ENCODE measurements at regions not wholly inside any gene's neighbourhood (a gene's known extent, or its start where the extent isn't known, plus 50 kb on each side); places are given as distances from the start of the nearest gene placed in this dataset.

- Histone ChIP-seq H3K27me3 (ENCODE audit: insufficient read depth, low read length, poor library complexity) (no peaks in the 10 kb centered on the region), H2AFZ (ENCODE audit: low read depth, low read length) (no peak overlapping the region), H3K36me3 (ENCODE audit: insufficient read depth, low read length) (no peaks in the 10 kb centered on the region), H3K4me2 (ENCODE audit: insufficient read depth, low read length) (no peak overlapping the region), H3K79me2 (ENCODE audit: insufficient read depth, low read length) (no peaks in the 10 kb centered on the region), H4K20me1 (ENCODE audit: insufficient read depth, low read length) (no peaks in the 10 kb centered on the region), H3K9ac (ENCODE audit: low read depth, low read length) (no peak overlapping the region), H3K9me3 (ENCODE audit: insufficient read depth, low read length, severe bottlenecking) (no peaks in the 10 kb centered on the region), H3K27ac (ENCODE audit: low read length) (no peak overlapping the region), H3K4me1 (ENCODE audit: insufficient read depth, low read length) (no peaks in the 10 kb centered on the region), H3K4me3 (ENCODE audit: low read depth in 1 of 2, low read length in 2 of 2) (no peak overlapping the region)
- no peak for ATAC-seq (ENCODE audit: insufficient read depth, low read depth)
- peak; percentile 65 for TF ChIP-seq CTCF (IDR thresholded peaks at IDR 0.05; ENCODE audit: borderline replicate concordance, extremely low read depth, low read length, poor library complexity, severe bottlenecking)
- TF ChIP-seq EZH2 (IDR thresholded peaks at IDR 0.05; ENCODE audit: borderline replicate concordance, low read depth, low read length, severe bottlenecking) = no peak
- DNase-seq = no peak
Observed at GRCh38 chrX:100512471-100512870, 72.3 kb upstream of the TNMD start.

DNA sequence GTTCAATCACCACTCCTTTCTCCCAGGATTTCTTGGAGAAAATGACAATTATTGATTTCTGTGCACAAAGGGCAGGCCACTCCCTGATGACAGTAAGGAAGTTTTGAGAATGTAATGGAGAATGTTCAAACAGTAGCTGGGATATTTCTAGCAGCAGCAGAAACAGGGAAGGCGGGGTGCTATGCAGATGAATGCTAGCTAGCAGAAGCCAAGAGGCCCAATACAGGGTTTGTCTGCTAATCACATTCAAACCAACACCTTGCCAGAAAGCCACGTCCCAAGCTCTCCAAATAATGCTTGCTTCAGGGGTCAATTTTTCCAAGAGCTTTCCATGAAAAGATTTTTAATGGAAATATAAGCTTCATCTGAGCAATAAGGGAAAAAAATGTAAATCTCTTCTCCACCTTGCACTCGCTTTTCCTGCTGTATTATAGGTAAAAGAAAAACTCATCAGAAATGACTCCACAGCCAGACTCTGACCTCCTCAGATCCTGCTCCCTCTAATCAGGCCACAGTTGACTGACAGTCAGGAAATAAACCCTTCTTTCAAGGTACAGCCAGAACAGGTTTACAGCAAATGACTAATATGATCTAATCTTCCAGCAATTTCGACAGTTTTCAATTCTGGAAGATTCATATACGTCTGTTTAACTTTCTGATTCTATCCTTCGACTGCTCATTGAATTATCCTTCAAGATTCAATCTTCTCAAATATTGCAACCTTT is 84.7 kb upstream of the PCDH19 start:
- no peak overlapping the region for H2AFZ ChIP-seq (ENCODE audit: low read depth, low read length)
- H3K27me3 ChIP-seq (ENCODE audit: insufficient read depth, low read length, poor library complexity) = no peaks in the 10 kb centered on the region
- H4K20me1 ChIP-seq (ENCODE audit: insufficient read depth, low read length) = no peaks in the 10 kb centered on the region
- H3K9ac ChIP-seq (ENCODE audit: low read depth, low read length) = no peak overlapping the region
- no peaks in the 10 kb centered on the region for H3K79me2 ChIP-seq (ENCODE audit: insufficient read depth, low read length)
- TF ChIP-seq CTCF (IDR thresholded peaks at IDR 0.05; ENCODE audit: borderline replicate concordance, extremely low read depth, low read length, poor library complexity, severe bottlenecking) (no peak), EZH2 (IDR thresholded peaks at IDR 0.05; ENCODE audit: borderline replicate concordance, low read depth, low read length, severe bottlenecking) (no peak)
- no peaks in the 10 kb centered on the region for H3K36me3 ChIP-seq (ENCODE audit: insufficient read depth, low read length)
- H3K4me2 ChIP-seq (ENCODE audit: insufficient read depth, low read length) = no peak overlapping the region
- H3K4me1 ChIP-seq (ENCODE audit: insufficient read depth, low read length) = no peaks in the 10 kb centered on the region
- no peaks in the 10 kb centered on the region for H3K9me3 ChIP-seq (ENCODE audit: insufficient read depth, low read length, severe bottlenecking)
- no peak overlapping the region for H3K27ac ChIP-seq (ENCODE audit: low read length)
- no peak overlapping the region for H3K4me3 ChIP-seq (ENCODE audit: low read depth in 1 of 2, low read length in 2 of 2)
- ATAC-seq (ENCODE audit: insufficient read depth, low read depth) = no peak
- no peak for DNase-seq

GRCh38 chrX:100491174-100491573 is 81.1 kb upstream of the PCDH19 start:
- Histone ChIP-seq H4K20me1 (ENCODE audit: insufficient read depth, low read length) (no peaks in the 10 kb centered on the region), H3K4me3 (ENCODE audit: low read depth in 1 of 2, low read length in 2 of 2) (no peak overlapping the region), H3K4me1 (ENCODE audit: insufficient read depth, low read length) (no peaks in the 10 kb centered on the region), H3K4me2 (ENCODE audit: insufficient read depth, low read length) (no peak overlapping the region), H2AFZ (ENCODE audit: low read depth, low read length) (no peak overlapping the region), H3K36me3 (ENCODE audit: insufficient read depth, low read length) (no peaks in the 10 kb centered on the region), H3K79me2 (ENCODE audit: insufficient read depth, low read length) (no peaks in the 10 kb centered on the region), H3K27me3 (ENCODE audit: insufficient read depth, low read length, poor library complexity) (no peaks in the 10 kb centered on the region), H3K27ac (ENCODE audit: low read length) (no peak overlapping the region), H3K9ac (ENCODE audit: low read depth, low read length) (no peak overlapping the region), H3K9me3 (ENCODE audit: insufficient read depth, low read length, severe bottlenecking) (no peaks in the 10 kb centered on the region)
- no peak for ATAC-seq (ENCODE audit: insufficient read depth, low read depth)
- DNase-seq = no peak
- TF ChIP-seq CTCF (IDR thresholded peaks at IDR 0.05; ENCODE audit: borderline replicate concordance, extremely low read depth, low read length, poor library complexity, severe bottlenecking) = no peak
- TF ChIP-seq EZH2 (IDR thresholded peaks at IDR 0.05; ENCODE audit: borderline replicate concordance, low read depth, low read length, severe bottlenecking) = no peak

Data from DND-41 (cell line).